Adrenal gland (tissue), 5 donors: ENCODE measurements at regions not wholly inside any gene's neighbourhood (a gene's known extent, or its start where the extent isn't known, plus 50 kb on each side); places are given as distances from the start of the nearest gene placed in this dataset.

ENCODE experiments used
- POLR2A ChIP-seq, 2 donors: fragments of 450-650 bp; IDR thresholded peaks; one replicate each; pipeline ENCODE4 v1.6.1; 2017; ENCODE audit warnings: antibody characterized with exemption in 2 of 2, mild to moderate bottlenecking in 2 of 2, moderate library complexity in 1 of 2
- TF ChIP-seq, protein P1 (sequence below), 6 experiments: fragments of 450-650 bp in 4 of 6; fragments of 200-600 bp in 2 of 6; sonication (generic) in 1 of 6; IDR thresholded peaks; 1 replicate in 5 of 6; 2 replicates in 1 of 6; pipeline versions ENCODE4 v1.5.1 to v1.8.0; 2016 to 2021; ENCODE audit warnings: antibody characterized with exemption in 6 of 6, mild to moderate bottlenecking in 2 of 6, moderate library complexity in 1 of 6
- donor health status: DM: no; HTN: no; CAD: no.

DNA sequence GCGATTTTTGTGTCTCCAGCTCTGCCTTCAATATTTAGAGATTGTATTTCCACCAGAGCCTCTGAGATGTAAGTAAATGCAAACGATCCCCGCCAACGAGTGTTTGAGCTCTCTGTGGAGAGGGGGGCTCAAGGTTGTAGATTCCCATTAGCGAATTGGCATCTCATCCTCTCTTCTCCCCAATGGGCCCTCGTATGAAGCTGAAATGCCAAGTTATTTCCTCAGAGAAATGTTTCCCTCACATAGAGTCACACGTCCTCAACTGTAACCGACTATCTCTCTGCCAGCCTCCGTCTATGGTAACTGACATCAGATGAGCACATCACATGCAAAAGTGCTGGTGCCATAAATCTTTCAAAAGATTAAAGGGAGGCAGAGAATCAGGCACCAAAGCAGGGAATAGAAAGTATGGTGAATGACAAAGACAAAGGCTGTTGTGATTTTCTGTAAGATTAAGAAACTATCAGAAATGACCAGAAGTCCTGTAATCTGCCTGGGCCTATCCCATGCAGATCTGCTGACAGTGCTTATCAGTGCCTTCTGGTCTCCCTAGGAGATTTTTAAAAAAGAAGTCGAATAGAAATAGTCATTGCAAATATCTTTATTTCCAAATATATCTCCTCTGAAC lies 157.1 kb downstream of the PDGFRA start:
- TF ChIP-seq, protein P1, sequence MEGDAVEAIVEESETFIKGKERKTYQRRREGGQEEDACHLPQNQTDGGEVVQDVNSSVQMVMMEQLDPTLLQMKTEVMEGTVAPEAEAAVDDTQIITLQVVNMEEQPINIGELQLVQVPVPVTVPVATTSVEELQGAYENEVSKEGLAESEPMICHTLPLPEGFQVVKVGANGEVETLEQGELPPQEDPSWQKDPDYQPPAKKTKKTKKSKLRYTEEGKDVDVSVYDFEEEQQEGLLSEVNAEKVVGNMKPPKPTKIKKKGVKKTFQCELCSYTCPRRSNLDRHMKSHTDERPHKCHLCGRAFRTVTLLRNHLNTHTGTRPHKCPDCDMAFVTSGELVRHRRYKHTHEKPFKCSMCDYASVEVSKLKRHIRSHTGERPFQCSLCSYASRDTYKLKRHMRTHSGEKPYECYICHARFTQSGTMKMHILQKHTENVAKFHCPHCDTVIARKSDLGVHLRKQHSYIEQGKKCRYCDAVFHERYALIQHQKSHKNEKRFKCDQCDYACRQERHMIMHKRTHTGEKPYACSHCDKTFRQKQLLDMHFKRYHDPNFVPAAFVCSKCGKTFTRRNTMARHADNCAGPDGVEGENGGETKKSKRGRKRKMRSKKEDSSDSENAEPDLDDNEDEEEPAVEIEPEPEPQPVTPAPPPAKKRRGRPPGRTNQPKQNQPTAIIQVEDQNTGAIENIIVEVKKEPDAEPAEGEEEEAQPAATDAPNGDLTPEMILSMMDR (IDR thresholded peaks at IDR 0.05) = no peak
- no peak for TF ChIP-seq POLR2A (IDR thresholded peaks at IDR 0.05)
